Right lung (tissue), 2 donors: ENCODE measurements at regions not wholly inside any gene's neighbourhood (a gene's known extent, or its start where the extent isn't known, plus 50 kb on each side); places are given as distances from the start of the nearest gene placed in this dataset.

ENCODE experiments used
- DNase-seq, 2 donors: peaks; one replicate each; pipeline ENCODE4 v3.0.0-alpha.2; 2013

DNA sequence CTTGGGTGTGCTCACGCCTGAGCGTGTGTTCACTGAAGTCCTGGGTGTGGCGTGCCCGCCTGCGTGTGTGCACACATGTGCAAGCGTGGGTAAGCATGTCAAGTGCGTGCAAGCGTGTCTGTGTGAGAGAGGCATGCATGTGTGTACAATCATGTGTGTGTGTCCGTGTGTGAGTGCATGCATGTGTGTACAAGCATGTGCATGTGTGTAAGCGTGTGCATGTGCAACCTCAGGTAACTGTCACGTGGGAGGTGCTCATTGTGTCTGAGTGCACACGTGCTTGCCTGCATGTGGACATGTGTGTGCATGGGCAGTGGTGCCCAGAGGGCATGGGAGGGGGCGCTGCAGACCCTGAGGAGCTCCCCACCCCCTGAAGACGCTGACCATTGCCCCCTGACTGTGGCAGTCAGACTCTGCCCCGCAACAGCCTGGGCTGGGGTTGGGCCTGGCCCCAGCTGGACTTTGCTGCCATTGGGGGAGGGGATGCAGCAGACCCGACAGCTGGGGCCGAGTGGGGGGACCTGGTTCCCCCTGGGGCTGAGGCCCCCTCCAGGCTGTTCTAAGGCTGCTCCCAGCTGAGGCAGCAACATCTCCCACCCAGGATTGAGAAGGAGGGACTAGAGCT, 88.1 kb downstream of the UNCX start:
- no peak for DNase-seq

DNA sequence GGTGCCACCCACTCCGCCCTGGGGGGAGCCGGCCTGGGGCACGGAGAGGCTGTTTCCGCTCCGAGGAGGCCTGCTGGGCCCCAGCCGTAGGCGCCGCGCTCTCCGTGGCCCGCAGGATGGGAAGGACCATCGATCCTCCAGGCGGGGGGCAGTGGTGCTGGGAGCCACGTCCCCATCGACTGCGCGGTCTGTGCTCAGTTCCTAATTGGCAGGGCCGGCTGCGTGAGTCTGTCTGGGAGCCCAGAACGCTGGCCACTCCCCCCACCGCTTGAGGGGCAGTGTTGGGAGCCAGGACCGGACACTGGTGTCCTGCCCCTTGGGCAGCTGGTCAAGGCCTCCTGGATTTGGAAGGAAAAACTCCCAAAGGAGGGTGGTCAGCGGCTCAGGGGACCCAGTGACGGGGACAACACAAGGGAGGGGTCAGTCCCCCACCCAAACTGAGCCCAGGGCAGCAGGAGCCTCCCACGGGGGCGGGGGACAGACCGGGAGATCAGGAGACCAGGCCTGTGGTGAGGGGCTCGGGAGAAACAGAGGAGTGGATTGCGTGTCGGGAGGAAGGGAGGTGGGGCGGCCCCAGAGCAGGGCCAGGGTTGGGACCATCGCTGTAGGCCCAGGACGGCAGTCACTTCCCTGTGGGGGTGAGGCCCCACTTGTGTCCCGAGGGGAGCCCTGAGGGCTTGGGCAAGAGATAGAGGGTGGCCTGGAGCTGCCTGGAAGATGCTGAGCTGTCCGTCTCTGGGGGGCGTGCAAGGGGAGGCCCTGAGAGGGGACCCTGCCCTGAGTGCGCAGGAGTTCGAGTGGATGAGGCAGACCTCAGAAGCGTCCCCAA, 89.0 kb downstream of the UNCX start:
- no peak for DNase-seq

DNA sequence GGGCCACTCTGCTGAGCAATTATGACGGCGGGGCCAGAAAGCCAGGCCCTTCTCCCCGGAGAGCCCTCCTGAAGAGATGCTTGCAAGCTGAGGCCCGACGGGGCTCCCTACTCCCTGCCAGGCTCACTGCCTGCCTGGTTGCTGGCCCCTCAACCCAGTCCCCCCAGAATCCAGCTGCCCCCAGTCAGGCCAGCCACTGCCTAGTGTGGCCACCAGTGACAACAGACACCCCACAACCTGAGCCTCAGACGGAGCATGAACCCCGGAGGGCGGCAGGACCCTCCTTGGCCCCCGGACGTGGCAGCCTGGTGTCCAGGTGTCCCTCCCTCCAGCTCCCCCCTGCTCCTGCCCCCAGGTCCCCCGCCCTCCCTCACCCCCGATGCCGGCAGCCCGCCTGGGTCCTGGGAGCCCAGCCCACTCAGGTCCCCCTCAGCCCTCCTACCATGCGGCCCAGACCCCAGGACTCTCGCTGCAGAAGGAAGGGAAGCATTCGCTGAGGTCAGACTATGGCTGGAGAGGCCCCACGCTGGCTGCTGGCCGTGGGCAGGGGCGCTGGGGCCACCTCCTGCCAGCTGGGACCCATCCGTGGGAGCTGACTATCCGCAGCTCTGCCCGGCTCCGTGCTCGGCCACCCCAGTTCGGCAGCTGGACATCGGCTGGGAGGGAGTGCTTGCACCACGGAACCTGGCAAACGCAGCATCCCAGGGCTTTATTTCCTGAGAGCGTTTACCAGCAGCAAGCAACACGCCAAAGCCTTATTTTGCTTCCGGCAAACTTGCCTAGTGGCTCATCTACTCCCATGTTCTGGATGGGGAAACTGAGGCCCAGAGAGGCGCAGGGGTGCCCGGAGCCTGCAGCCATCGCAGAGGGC, 89.8 kb downstream of the UNCX start:
- DNase-seq, result peak; percentile 11 to 19

DNA sequence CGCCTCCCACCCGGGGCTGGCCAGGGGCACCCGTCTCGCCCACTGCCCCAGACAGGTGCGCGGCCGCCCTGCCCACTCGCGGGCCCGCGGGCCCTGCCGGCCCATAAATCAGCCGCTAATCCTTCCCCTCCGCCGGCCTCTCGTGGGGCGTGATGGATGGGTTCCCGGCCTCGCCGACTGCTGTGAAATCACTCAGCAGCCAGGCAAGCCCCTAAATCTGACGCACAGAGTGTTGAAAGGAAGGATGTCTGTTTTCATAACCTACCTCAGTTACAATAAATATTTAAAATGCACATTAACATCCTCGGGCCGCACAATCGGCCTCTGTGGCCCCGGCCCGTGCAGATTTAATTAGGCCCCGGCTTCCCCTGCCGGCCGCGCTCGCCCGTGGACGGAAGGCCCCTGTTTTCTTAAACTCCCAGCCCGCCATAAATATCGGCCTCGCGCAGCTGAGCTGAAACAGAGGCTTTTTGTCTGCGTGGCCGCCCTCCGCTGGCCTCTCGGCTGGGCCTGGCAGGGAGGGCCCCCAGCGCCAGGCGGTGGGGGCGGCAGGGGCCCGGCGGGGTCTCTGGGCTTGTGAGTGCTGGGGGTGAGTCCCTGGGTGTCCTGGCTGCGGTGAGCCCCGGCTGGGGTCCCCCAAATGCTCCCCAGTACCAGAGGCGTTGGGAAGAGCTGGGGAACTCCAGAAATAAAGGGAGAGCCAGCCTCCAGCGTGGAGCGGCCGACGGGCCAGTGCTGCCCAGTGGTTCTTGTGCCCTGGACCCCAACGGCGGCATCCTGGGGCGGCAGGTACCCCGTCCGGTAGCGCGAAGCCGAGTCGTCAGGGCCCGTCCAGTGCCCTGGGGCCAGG, 90.7 kb downstream of the UNCX start:
- no peak for DNase-seq

DNA sequence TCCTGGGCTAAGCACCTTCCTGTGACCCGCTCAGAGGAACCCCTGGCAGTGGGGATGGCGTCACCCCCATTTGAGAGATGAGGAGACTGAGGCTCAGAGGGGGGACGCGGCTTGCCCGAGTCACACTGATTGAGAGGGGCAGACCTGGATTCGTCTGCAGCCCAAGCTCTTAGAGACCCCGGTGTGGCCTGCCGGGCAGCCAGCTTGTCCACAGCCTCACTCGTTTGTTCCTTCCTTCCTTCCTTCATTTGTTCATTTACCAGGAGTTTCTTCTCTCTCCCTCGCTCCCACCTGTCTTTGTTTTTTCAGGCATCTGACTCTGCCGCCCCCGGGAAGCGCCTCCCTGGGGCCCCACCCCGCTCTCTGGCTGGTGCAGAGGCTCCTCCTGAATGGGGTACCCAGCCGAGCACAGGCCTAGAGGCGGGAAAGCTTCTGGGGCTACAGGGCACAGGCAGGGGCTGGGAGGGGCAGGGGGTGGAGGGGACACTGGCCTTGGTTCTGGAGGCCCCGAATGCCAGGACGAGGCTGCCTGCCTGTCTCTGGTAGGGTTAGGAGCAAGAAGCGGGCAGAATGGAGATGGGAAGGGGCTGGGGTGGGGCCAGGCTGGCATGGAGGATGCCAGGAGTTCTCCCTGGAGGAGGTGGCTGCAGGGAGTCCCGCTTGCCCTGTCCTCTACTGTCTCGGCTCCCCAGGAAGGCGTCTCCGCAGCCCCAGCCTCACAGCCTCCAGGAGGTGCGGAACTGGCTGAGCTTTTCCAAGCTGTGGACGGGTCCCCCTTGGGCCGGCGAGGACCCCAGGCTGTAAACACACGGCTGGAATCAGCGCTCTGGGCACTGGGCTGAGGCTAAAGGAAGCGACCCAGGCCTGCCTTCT, 91.6 kb downstream of the UNCX start:
- DNase-seq, result no peak

DNA sequence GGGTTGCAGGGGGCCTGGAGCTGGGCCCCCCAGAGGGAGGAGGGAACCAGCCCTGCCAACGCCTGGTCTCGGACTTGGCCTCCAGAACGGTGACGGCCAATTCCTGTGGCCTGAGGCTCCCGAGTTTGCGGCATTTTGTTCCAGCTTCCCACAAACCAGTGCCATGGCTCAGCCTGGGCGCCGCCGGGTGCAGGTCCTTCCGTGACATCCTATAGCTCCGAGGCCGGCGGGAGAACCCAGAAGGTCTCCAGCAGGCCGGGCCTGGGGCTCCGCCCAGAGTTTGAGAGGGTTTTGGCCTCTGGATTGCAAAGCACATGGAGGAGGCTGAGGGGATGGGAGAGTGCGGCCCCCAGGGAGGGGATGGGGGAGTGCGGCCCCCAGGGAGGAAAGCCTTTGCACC, 92.6 kb downstream of the UNCX start:
- DNase-seq, result no peak

DNA sequence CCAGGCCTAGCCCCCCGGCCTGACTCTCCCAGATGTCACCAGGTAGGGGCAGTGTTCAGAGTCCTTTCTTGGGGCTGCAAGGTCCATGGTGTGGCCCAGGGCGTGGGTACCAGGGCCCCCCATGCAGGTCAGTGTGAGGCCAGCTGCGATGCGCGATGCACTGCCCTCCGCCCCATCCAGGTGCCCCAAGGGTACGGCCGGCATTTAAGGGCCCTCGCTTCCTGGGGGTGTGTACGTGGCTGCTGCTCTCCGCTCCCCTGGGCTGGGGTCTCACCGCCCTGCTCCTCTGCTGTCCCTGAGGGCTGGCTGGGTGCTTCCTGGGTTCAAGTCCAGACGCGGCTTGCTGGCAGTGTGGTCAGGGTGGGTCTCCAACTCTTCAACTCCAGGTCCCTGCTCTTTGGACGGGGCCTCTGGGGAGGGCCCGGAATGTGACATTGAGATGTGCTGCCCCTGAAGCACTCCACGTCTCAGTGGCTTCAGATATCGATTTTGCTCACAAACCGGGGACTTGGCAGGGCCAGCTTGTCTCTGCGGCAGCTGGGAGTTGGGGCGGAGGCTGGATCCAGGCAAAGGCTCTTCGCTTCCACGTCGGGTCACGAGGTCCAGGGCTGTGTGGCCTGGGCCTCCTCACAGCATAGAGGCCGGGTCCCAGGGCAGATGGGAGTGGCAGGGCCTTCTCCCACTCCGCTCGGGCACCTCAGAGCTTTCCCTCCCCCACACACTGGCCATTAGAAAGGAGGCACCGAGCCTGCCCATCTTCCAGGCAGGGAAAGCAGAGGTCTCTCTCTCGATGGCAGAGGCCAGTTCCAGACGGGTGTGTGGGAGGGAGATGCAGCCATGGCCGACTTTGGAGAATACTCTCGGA, 93.2 kb downstream of the UNCX start:
- no peak for DNase-seq

DNA sequence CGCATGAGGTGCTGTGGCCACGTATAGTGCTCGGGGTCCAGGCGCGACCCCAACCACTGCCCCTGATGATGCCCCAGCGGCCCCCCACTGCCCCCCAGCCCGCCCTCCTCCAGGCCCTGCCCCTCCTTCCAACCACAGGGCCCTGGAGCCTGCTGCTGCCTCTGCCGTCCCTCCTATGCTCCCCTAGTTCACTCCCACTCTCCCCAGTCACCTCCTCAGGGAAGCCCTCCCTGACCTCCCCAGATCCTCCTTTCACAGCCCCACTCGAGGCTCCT, 93.8 kb downstream of the UNCX start:
- DNase-seq, result no peak

DNA sequence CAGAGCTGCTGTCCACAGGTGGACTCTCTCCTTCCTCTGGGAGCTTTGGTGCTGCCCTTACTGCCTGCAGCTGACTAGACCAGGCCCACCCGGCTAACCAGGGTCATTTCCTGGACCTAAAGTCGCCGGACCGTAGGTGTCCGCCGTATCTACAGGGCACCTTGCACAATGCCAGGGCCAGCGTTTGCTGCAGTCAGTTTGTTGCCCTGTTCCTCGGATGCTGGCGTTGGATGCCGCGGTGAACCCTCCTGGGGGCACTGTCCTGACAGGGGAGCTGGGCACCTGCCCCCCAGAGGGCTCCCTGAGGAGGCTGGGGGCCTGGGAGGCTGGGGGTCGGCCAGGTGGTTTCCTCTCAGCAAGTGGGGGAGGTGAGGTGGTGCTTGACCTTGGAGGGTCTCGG, 96.6 kb downstream of the UNCX start:
- DNase-seq, result no peak

DNA sequence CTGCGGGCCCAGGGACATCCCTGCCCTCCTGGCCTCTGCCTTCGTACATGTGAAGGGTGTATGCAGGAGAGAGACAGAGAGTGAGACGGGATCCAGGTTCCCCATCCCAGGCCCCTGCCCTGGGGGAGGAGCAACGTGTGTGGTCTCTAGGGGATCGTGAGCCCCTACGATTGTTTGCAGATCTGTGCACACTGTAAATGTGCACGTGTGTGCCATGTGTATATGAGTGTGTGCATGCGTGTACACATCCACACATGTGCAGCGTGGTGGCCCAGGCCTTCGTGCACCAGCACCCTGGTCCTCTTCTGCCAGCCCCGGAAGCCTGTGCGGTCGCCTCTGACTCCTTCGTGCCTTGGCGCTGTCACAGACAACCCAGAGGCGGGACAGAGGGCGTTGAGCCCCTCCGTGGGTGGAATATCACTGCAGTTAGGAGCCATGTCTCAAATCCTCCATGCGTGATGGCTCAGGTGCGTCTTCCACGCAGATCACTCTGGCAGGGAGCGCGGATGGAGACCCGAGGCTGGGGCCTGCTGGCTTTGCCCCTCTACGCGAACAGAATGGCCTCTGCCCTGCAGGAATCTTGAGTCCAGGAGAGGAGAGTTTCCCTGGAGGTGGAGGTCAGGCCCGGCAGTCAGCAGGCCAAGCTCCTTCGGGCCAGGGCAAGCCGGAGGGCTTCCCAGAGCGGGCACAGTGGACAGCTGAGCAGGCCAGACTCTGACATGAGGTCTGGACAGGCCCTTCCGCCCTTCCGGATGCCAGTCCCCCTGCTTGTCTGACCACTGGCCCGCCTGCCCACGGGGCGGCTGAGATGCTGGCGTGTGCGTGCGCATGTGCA, 97.5 kb downstream of the UNCX start:
- no peak for DNase-seq

DNA sequence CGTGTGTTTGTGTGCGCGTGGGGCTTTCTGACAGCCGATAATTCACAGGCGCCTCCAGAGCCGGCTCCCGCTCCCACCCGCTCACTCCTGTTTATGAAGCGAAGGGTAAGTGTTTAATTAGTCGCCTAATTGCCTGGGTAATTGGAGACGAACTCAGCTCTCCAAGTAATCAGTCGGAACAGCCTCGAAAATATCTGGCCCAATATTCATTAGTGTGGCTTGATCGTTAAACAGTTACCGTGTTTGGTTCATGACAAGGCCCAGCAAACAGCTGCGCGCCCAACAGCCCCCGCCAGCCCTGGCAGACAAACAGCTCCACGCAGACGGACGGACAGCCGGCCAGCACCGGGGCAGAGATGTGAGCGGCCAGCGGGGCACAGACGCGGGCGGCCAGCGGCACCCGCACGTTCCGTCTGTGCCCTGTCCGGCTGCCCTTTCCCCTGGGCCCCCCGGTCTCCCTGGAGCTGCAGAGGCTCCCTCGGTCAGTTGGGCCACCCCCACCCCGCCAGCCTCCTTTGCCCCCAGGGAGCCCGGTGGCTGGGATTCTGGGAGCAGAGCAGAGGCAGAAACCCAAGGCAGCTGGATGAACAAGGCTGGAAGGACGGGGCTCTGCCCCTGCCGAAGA, 98.2 kb downstream of the UNCX start:
- DNase-seq, result no peak

DNA sequence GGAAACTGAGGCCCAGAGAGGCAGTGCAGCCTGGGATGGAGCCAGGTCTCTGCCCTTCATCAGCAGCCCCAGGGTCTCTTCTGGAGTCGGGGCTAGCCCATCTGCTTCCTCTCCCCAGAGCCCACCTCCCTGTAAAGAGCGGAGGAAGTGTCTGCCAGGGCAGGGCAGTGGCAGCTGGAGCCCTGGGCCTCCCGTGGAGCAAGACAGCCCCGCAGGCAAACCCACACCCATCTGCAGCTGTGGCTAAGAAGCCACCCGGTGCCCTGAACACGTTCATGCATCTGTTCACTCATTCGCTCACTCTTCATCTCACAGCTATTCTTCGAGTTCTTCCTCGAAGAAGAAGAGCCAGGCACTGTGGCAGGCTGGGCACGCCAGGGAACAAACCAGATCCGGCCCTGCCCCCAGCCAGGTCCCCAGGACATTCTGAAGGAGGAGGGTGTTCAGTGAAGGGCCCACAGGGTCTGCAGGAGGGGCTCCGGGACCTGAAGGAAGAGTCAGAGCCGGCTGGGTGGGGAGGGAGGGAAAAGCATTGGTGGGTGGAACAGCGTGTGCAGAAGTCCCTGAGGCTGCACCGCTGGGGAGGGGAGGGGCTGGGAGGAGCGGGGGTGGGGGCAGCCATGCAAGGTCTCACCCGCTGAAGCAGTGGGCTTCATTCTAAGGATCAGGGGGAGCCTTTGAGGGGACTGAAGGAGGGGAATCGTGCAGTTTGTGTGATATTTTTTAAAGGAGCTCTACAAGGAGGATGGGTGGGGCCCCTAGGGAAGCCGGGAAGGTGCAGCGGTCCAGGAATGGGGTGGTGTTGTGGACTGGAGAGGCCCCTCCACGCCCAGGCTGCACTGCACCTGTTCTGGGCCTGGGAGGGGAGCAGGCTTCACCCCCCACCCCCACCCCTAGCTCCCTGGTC, 99.1 kb downstream of the UNCX start:
- DNase-seq, result no peak

DNA sequence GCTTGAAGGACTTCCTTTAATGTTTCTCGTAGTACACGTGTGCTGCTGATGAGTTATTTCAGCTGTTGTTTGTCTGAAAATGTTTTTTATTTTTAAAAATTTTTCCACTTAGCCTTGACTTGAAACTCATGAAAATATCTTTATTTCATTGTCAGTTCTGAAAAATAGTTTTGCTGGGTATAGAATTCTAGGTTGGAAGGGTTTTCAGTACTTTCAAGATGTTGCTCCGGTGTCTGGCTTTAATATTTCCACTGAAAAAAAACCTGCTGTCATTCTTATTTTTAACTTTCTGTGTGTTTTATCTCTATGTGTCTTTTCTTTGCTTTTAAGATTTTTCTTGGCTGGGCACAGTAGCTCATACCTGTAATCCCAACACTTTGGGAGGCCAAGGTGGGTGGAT, 103.8 kb downstream of the UNCX start:
- no peak for DNase-seq

DNA sequence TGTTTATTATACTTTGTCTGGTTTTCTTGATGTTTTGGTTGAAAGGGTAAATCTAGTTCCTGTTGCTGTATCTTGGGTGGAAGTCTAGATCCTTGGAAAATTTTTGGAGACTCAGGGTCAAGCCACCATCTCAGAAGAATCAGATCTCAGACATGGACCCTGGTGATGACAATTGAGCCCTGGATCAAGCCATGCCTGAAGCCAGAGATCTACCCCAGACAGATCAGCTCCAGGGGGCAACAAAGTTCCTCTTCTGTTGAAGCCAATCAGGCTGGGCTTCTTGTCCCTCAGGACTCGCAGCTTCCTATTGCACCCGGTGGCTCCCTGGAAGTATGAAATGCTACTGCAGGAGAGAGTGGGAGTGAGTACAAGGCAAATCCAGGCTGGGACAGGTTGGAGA, 106.9 kb downstream of the UNCX start:
- DNase-seq, result no peak

DNA sequence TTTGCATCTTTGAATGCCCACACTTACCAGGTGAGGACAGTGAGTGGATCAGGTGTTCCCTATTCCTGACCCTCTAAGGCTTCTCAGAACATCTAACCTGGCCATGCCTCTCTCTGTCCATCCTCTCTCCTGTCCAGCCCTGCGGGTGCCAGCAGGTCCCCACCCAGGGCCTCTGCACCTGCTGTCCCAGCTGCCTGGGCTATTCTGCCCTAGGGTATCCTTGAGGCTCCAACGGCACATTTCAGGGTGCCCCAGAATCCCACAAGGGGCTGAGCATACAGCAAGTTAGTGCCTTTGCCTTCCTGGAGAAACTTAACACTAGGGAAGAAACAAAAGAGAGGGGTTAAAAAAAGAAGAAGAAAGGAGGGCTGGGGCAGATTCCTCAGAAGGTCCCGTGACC, 107.4 kb downstream of the UNCX start:
- no peak for DNase-seq

DNA sequence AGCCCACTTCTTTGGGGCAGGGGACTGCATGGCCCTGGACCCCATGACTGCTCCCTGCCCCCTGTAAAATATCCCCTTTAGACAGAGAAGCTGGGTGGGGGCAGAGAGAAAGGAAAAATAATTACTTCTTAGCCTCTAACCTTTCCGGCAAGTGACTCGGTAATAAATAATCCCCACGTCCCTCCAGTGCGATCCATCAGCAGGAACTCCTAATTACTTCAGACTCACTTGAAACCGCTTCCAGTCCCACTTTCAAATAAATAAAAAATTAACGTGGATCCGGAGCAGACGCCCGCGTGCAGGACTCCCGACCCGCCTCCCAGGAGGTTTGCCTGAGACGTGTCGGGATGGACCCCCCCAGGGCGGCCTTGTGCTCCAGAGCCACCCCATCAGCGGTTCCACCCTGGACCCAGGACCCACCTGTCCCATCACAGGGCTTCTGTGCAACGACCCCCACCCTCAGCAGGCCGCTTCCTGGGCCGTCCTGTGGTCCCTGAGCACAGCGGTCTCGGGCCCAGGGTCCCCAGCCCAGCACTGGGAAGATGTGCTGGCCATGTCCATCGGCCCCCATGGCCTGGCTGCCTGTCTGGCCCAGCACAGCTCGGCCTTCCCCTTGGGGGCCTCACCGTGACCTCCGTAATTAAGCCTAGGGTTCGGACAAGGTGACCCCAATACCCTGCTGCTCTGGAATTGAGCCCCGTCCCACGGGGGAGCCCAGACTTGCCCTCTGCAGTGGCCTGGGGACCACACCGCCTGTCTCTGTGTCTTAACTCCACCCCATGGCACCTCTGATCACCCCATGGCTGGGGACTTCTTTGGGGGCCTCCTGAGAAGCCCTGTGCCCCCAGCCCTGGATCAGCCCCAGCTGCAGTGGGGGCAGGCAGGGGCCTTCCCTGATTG, 108.0 kb downstream of the UNCX start:
- no peak for DNase-seq
